ENCODE measurements at regions not wholly inside any gene's neighbourhood (a gene's known extent, or its start where the extent isn't known, plus 50 kb on each side); places are given as distances from the start of the nearest gene placed in this dataset.
"Not testable (repeated sequence)": the region's sequence is repeated elsewhere in the genome, so short reads cannot be mapped to it uniquely, and the experiment has no call there.

GRCh38 chr4:112708772-112709171 lies 71.8 kb downstream of the LARP7 start:
- DNase-seq (ENCODE audit: extremely low spot score), result no peak
- 83% methylated on average over 2 of the region's 2 CpGs for WGBS
- no peak overlapping the region for H3K27ac ChIP-seq (ENCODE audit: low read depth)
- H3K4me1 ChIP-seq (ENCODE audit: insufficient read depth), result no peaks in the 10 kb centered on the region
- no peak overlapping the region for H3K4me3 ChIP-seq (ENCODE audit: low read depth, low read length)
- H3K36me3 ChIP-seq (ENCODE audit: insufficient read depth), result no peaks in the 10 kb centered on the region

DNA sequence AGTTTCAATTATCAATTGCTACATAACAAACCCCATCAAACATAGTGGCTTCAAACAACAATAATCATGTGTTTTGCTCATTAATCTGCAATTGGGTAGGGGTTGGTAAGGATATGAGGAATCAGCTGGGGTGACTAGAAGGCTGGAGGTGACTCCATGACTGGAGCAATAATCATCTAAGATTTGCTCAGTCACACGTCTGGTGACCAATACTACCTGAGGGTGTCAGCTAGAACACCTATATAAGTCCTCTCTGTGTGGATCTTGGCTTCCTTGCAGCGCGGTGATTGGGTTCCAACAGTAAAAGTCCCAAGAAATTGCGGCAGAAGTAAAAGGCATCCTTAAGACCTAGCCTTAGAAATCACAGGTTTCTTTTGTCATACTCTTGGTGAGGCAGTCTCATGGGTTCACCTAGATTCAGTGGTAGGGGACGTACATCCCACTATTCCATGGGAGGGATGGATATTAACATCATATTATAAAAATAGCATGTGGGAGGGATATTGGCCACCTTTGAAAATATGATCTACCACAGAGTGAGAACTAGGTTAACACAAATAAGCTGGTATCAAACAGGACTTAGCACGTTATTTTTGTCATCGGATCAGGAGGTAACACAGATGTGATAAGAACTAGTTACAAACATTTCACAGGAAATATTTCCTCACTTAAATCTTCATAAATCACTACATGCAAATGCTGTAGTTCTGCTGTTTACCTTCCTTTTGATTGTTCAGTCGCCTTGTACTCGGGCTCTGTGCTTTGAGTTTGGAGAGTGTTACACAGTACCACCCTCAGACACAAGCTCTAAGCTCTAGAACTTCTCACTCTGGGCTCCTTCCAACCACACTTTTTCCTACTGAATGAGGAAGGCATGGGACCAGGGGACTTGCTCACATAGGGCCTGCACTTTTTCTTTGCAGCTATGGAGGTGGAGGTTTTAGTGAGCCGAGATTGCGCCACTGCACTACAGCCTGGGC lies 78.3 kb downstream of the LARP7 start:
- no peak overlapping the region for H3K4me3 ChIP-seq (ENCODE audit: low read depth, low read length)
- no peaks in the 10 kb centered on the region for H3K4me1 ChIP-seq (ENCODE audit: insufficient read depth)
- WGBS, result 83% methylated on average over 11 of the region's 11 CpGs
- H3K27ac ChIP-seq (ENCODE audit: low read depth), result no peak overlapping the region
- no peaks in the 10 kb centered on the region for H3K36me3 ChIP-seq (ENCODE audit: insufficient read depth)
- no peak for DNase-seq (ENCODE audit: extremely low spot score)

DNA sequence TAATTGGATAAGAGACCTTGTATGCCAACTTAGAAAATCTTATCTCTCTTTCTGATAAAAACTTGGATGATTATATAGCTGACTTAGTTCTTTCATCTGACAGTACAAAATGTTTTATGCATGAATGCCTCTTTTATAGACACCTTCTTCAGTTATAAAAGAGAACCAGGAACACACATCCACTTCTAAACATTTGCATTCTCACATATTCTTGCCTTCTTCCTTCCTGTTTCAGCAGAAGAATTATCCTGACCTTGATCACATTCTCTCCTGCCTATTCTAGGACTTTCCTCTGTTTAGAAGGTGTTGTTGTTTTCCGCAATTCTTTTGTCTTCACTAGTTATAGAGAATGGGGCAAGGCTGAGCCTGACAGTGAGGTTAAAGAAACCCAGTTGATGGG lies 80.9 kb downstream of the LARP7 start:
- no peaks in the 10 kb centered on the region for H3K4me1 ChIP-seq (ENCODE audit: insufficient read depth)
- no peak overlapping the region for H3K27ac ChIP-seq (ENCODE audit: low read depth)
- no peaks in the 10 kb centered on the region for H3K36me3 ChIP-seq (ENCODE audit: insufficient read depth)
- H3K4me3 ChIP-seq (ENCODE audit: low read depth, low read length), result no peak overlapping the region
- 96% methylated on average over 1 of the region's 1 CpG for WGBS
- DNase-seq (ENCODE audit: extremely low spot score), result no peak

DNA sequence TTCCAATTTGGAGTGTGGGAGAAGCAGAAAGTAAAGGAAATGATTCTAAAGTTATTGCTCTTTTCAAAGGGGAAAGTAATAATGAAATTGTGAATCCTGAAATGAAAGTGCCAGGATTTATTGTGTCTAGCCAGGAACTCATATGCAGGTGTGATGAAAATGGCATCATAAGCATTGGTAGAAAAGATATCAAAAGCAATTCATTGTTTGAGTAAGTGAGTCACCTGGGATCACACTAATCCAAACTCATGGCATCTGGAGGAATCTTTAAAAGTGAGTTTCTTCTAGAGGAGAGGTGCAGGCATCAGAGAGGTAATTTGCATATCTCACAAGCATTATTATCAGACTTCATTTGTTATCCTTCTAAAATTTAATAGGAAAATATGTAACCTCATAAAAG lies 84.7 kb downstream of the LARP7 start:
- DNase-seq (ENCODE audit: extremely low spot score), result no peak
- no peak overlapping the region for H3K27ac ChIP-seq (ENCODE audit: low read depth)
- H3K36me3 ChIP-seq (ENCODE audit: insufficient read depth), result no peaks in the 10 kb centered on the region
- H3K4me3 ChIP-seq (ENCODE audit: low read depth, low read length), result no peak overlapping the region
- H3K4me1 ChIP-seq (ENCODE audit: insufficient read depth), result no peaks in the 10 kb centered on the region

- 91% methylated on average over 1 of the region's 1 CpG for WGBS
- H3K36me3 ChIP-seq (ENCODE audit: insufficient read depth), result no peaks in the 10 kb centered on the region
- no peaks in the 10 kb centered on the region for H3K4me1 ChIP-seq (ENCODE audit: insufficient read depth)
- no peak overlapping the region for H3K4me3 ChIP-seq (ENCODE audit: low read depth, low read length)
- no peak overlapping the region for H3K27ac ChIP-seq (ENCODE audit: low read depth)
- DNase-seq (ENCODE audit: extremely low spot score), result no peak
These were observed 89.1 kb downstream of the LARP7 start for GRCh38 chr4:112726041-112726440.

DNA sequence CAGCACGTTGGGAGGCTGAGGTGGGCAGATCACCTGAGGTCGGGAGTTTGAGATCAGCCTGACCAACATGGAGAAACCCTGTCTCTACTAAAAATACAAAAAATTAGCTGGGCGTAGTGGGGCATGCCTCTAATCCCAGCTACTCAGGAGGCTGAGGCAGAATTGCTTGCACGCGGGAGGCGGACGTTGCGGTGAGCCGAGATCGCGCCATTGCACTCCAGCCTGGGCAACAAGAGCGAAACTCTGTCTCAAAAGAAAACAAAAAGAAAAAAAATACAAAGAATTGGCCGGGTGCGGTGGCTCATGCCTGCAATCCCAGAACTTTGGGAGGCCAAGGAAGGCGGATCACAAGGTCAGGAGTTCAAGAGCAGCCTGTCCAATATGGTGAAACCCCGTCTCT lies 90.8 kb downstream of the LARP7 start:
- not testable (repeated sequence) for H3K36me3 ChIP-seq (ENCODE audit: insufficient read depth); H3K4me3 ChIP-seq (ENCODE audit: low read depth, low read length); H3K4me1 ChIP-seq (ENCODE audit: insufficient read depth); DNase-seq (ENCODE audit: extremely low spot score); H3K27ac ChIP-seq (ENCODE audit: low read depth)
- WGBS, result 92% methylated on average over 16 of the region's 16 CpGs

DNA sequence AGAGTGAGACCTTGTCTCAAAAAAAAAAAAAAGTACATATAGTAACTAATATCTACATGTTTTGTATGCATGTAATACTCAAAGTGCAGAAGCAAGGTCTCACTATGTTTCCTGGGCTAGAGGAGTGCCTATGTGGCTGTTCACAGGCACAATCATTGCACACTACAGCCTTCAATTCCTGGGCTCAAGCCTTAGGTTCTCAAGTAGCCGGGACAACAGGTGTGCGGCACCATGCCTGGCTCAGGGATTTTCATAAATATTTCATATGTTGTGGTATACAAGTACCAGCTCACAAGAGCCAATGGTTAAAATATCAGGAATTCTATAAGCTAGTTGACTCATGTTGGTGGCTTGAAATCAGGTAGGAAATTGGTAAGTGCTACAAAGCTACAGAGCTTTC lies 94.8 kb downstream of the LARP7 start:
- WGBS, result 96% methylated on average over 2 of the region's 2 CpGs
- no peaks in the 10 kb centered on the region for H3K4me1 ChIP-seq (ENCODE audit: insufficient read depth)

GRCh38 chr4:112732142-112732541 lies 95.2 kb downstream of the LARP7 start:
- DNase-seq (ENCODE audit: extremely low spot score), result no peak
- WGBS, result 81% methylated on average over 2 of the region's 2 CpGs
- Histone ChIP-seq H3K27ac (ENCODE audit: low read depth) (no peak overlapping the region), H3K4me3 (ENCODE audit: low read depth, low read length) (no peak overlapping the region), H3K4me1 (ENCODE audit: insufficient read depth) (no peaks in the 10 kb centered on the region), H3K36me3 (ENCODE audit: insufficient read depth) (no peaks in the 10 kb centered on the region)

More for the DNA sequence above, 94.8 kb downstream of the LARP7 start:
- DNase-seq (ENCODE audit: extremely low spot score), result no peak
- Histone ChIP-seq H3K27ac (ENCODE audit: low read depth) (no peak overlapping the region), H3K4me3 (ENCODE audit: low read depth, low read length) (no peak overlapping the region), H3K36me3 (ENCODE audit: insufficient read depth) (no peaks in the 10 kb centered on the region)

GRCh38 chr4:112735474-112735951 lies 98.6 kb downstream of the LARP7 start:
- H3K27ac ChIP-seq (ENCODE audit: low read depth), result no peak overlapping the region
- H3K4me1 ChIP-seq (ENCODE audit: insufficient read depth), result no peaks in the 10 kb centered on the region
- DNase-seq (ENCODE audit: extremely low spot score), result no peak
- no peaks in the 10 kb centered on the region for H3K36me3 ChIP-seq (ENCODE audit: insufficient read depth)
- H3K4me3 ChIP-seq (ENCODE audit: low read depth, low read length), result no peak overlapping the region

DNA sequence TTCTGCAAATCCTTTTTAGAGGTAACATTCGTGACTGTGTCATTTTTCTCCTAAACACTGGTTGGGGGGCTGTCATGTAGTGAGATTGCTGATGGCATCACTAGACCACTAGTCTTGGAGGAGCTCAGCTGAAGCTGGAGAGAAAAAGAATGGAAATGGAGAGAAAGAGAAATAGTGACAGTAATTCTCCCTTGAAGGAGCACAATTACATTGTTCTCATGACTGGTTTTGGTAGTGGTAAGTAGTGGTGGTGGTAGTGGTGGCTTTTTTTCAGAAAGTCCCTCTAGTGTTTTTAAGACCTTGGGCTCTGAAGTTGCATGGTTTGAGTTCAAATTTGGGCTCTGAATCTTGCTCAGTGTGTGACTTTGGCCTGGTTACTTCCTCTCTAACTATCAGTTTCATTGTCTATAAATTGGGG lies 99.8 kb downstream of the LARP7 start:
- DNase-seq (ENCODE audit: extremely low spot score), result no peak
- WGBS, result 61% methylated on average over 1 of the region's 1 CpG

DNA sequence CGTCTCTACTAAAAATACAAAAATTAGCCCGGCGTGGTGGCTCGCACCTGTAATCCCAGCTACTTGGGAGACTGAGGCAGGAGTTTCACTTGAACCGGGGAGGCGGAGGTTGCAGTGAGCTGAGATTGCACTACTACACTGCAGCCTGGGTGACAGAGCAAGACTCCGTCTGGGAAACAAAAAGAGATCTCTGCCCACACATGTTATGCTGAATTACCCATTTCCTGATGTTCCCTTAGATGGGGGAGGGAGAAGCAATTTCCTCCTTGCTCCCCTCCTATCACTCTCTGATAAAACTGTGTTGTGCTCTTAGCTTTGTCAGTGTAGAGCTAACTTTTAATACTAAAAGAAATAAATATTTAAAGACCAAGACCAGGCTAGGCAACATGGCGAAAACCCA lies 102.5 kb downstream of the LARP7 start:
- 85% methylated on average over 8 of the region's 8 CpGs for WGBS
- Histone ChIP-seq H3K4me3 (ENCODE audit: low read depth, low read length) (no peak overlapping the region), H3K36me3 (ENCODE audit: insufficient read depth) (no peaks in the 10 kb centered on the region), H3K4me1 (ENCODE audit: insufficient read depth) (no peaks in the 10 kb centered on the region), H3K27ac (ENCODE audit: low read depth) (no peak overlapping the region)
- no peak for DNase-seq (ENCODE audit: extremely low spot score)

More for the DNA sequence above, 99.8 kb downstream of the LARP7 start:
- H3K4me3 ChIP-seq (ENCODE audit: low read depth, low read length), result no peak overlapping the region
- no peaks in the 10 kb centered on the region for H3K36me3 ChIP-seq (ENCODE audit: insufficient read depth)
- no peak overlapping the region for H3K27ac ChIP-seq (ENCODE audit: low read depth)
- H3K4me1 ChIP-seq (ENCODE audit: insufficient read depth), result no peaks in the 10 kb centered on the region

DNA sequence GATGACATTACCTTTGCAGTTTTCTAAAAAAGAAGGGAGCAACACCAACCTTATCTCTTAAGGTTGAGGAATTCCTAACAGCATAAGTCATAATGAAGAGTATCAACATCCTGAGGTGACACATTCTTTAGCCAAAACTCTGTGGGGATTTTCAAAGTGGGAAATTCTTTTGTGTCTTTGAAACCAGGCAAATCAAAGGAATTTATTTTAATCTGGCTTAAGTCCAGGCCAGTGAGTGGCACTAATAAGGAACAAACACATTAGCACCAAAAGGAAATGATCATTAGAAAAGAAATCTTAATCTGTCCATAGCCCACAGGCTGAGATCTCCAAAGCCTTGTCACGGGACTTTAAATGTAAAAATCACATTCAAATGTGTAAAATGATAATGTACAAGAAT lies 110.1 kb downstream of the LARP7 start:
- Histone ChIP-seq H3K4me1 (ENCODE audit: insufficient read depth) (no peaks in the 10 kb centered on the region), H3K36me3 (ENCODE audit: insufficient read depth) (no peaks in the 10 kb centered on the region), H3K27ac (ENCODE audit: low read depth) (no peak overlapping the region), H3K4me3 (ENCODE audit: low read depth, low read length) (no peak overlapping the region)
- no peak for DNase-seq (ENCODE audit: extremely low spot score)
- 24% methylated on average over 1 of the region's 1 CpG for WGBS

GRCh38 chr4:112748352-112748878 lies 111.5 kb downstream of the LARP7 start:
- H3K4me3 ChIP-seq (ENCODE audit: low read depth, low read length), result no peak overlapping the region
- no peaks in the 10 kb centered on the region for H3K36me3 ChIP-seq (ENCODE audit: insufficient read depth)
- H3K27ac ChIP-seq (ENCODE audit: low read depth), result no peak overlapping the region
- H3K4me1 ChIP-seq (ENCODE audit: insufficient read depth), result no peaks in the 10 kb centered on the region
- no peak for DNase-seq (ENCODE audit: extremely low spot score)

GRCh38 chr4:112750749-112751148 lies 113.8 kb downstream of the LARP7 start:
- not testable (repeated sequence) for H3K4me3 ChIP-seq (ENCODE audit: low read depth, low read length)
- WGBS, result 87% methylated on average over 7 of the region's 7 CpGs

More at GRCh38 chr4:112750749-112751148, 113.8 kb downstream of the LARP7 start:
- H3K36me3 ChIP-seq (ENCODE audit: insufficient read depth); H3K4me1 ChIP-seq (ENCODE audit: insufficient read depth); H3K27ac ChIP-seq (ENCODE audit: low read depth); DNase-seq (ENCODE audit: extremely low spot score): not testable (repeated sequence)

Measured in urinary bladder (tissue), 3 donors.